GM12878 (cell line): ENCODE measurements at regions not wholly inside any gene's neighbourhood (a gene's known extent, or its start where the extent isn't known, plus 50 kb on each side); places are given as distances from the start of the nearest gene placed in this dataset.

Experiments
- E2F4 ChIP-seq: IDR thresholded peaks from 2 replicates; pipeline ENCODE4 v1.6.1; 2012; ENCODE audit warnings: low read depth, low read length, improper control_type of control experiment
- RB1 ChIP-seq: fragments of 450-650 bp; formaldehyde crosslinking; IDR thresholded peaks from 2 replicates; pipeline ENCODE4 v1.6.1; 2017; ENCODE audit warnings: mild to moderate bottlenecking, borderline replicate concordance

GRCh38 chr1:101444873-101445618, 208.2 kb downstream of the S1PR1 start:
- TF ChIP-seq RB1 (no peak), E2F4 (no peak)
